ENCODE measurements at regions not wholly inside any gene's neighbourhood (a gene's known extent, or its start where the extent isn't known, plus 50 kb on each side); places are given as distances from the start of the nearest gene placed in this dataset.
A peak's percentile ranks its signal among the peaks of the same experiment; 100 is the strongest.

DNA sequence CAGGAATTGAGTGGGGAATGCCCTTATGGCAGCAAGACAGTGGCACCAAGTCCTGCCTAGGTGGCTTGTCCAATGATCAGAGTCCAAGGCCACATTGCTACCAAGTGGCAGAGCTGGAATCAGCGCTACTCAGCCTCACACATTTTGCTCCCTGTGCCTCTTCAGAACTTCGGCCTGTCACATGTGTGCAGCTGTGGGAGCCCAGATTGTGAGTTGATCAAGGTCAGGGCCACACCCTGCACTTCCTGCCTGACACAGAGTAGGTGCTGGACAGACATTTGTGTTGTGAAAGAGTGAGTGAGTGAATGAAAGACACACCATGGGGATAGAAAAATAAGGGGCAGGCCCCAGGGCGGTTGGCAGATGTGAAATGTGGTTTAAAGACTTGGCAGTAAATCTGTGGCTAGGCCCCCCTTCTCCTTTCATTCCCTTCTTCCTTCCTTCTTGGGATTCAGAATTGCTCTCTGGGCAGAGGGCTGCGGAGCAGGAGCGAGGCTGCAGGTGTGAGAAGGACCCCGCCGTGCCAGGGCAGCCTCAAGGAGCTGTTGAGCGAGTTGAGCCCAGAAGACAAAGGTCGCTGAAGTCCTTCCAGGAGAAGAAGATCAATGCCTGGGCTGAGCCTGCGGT is 83.5 kb downstream of the SLC25A47 start:
- H4K91ac ChIP-seq (ENCODE audit: low read depth, low read length, poor library complexity) = no peak overlapping the region
- H3K9me3 ChIP-seq (replicated peaks in 1 of 2; ENCODE audit: control insufficient read depth in 2 of 2, insufficient read depth in 1 of 2, low read depth in 1 of 2, low read length in 2 of 2) = no peaks in the 10 kb centered on the region
- peak overlapping the region; percentile 49 for H3K18ac ChIP-seq (ENCODE audit: low read length)
- no peak overlapping the region for H3K14ac ChIP-seq (ENCODE audit: low read length)
- H3K27me3 ChIP-seq (ENCODE audit: control insufficient read depth in 3 of 3, insufficient read depth in 3 of 3, low read depth in 1 of 3, low read length in 3 of 3) = no peaks in the 10 kb centered on the region
- H3K23ac ChIP-seq (ENCODE audit: low read depth, low read length, poor library complexity) = no peak overlapping the region
- H2BK120ac ChIP-seq (ENCODE audit: low read depth, low read length) = no peak overlapping the region
- no peak overlapping the region for H2AK5ac ChIP-seq (ENCODE audit: low read depth, low read length)
- no peak overlapping the region for H3K4me2 ChIP-seq (ENCODE audit: insufficient read depth, low read length, poor library complexity, severe bottlenecking)
- H2BK15ac ChIP-seq (ENCODE audit: low read length) = no peak overlapping the region
- H3K27ac ChIP-seq (replicated peaks; ENCODE audit: low read length) = no peak overlapping the region
- H4K8ac ChIP-seq (ENCODE audit: low read depth, low read length) = no peak overlapping the region
- H3K9ac ChIP-seq (ENCODE audit: low read depth, low read length, poor library complexity) = no peak overlapping the region
- peak overlapping the region in 1 of 2 donors; percentile 36 for H3K4me3 ChIP-seq (ENCODE audit: low read length in 2 of 2)
- H3K79me1 ChIP-seq (ENCODE audit: low read depth, low read length) = no peaks in the 10 kb centered on the region
- H2AFZ ChIP-seq (ENCODE audit: low read length) = no peak overlapping the region
- no peak overlapping the region for H2BK5ac ChIP-seq (ENCODE audit: low read length)
- peaks cover 11 to 41% of the 10 kb centered on the region in 2 donors for H3K4me1 ChIP-seq (ENCODE audit: control insufficient read depth in 2 of 2, insufficient read depth in 1 of 2, low read depth in 1 of 2, low read length in 2 of 2)
- H2BK12ac ChIP-seq (ENCODE audit: low read length) = no peak overlapping the region
- WGBS, 2 donors (ENCODE audit: extremely low coverage in 2 of 2, insufficient read length in 2 of 2, insufficient replicate concordance in 1 of 2) = no CpG with 5 or more reads among the region's 10 CpGs
- no peak for DNase-seq (ENCODE audit: low spot score)
- H3K4ac ChIP-seq (ENCODE audit: low read length) = no peak overlapping the region
- H3K36me3 ChIP-seq (replicated peaks in 1 of 2; ENCODE audit: control insufficient read depth in 2 of 2, insufficient read depth in 2 of 2, low read length in 2 of 2) = no peaks in the 10 kb centered on the region

DNA sequence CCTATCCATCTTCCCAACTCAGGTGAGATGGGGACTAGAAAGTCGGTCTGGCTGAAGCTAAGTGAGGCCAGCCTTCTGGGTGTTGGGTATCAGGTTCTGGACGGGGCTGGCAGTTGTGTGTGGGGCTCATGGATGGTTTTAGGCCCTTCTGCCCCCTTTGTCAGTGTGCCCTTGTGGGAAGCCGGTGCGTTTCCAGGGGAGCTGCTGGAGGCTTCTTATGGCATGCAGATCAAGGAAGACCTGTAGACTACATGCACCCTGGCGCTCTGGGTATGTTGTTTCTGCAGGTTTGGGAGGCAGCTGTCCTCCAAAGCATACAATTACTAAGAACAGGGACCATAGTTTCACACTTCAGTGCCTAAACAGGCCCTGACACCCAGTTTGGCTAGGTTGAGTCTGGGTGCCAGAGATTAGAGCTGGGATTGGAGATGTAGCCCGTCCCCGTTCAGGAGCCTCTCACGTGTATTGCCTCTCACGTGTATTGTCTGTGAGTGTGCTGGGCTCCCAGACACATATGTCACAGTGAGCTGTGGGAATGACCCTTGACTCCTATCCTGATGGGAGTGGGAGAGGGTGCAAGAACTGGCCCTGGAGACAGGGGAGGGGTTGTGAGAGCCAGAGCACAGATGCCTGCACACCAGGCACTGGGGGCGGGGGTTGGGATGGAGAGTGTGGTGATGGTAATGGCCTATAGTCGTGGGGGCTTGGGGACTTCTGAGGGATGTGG is 84.4 kb downstream of the SLC25A47 start:
- H3K36me3 ChIP-seq (replicated peaks in 1 of 2; ENCODE audit: control insufficient read depth in 2 of 2, insufficient read depth in 2 of 2, low read length in 2 of 2) = no peaks in the 10 kb centered on the region
- H2BK12ac ChIP-seq (ENCODE audit: low read length) = peak overlapping the region; percentile 5
- no peak for DNase-seq (ENCODE audit: low spot score)
- H3K27ac ChIP-seq (replicated peaks; ENCODE audit: low read length) = no peak overlapping the region
- H3K79me1 ChIP-seq (ENCODE audit: low read depth, low read length) = no peaks in the 10 kb centered on the region
- H3K9ac ChIP-seq (ENCODE audit: low read depth, low read length, poor library complexity) = no peak overlapping the region
- no CpG with 5 or more reads among the region's 11 CpGs for WGBS, 2 donors (ENCODE audit: extremely low coverage in 2 of 2, insufficient read length in 2 of 2, insufficient replicate concordance in 1 of 2)
- H2BK120ac ChIP-seq (ENCODE audit: low read depth, low read length) = no peak overlapping the region
- H2AFZ ChIP-seq (ENCODE audit: low read length) = no peak overlapping the region
- H4K91ac ChIP-seq (ENCODE audit: low read depth, low read length, poor library complexity) = no peak overlapping the region
- peak overlapping the region; percentile 31 for H3K14ac ChIP-seq (ENCODE audit: low read length)
- H2BK5ac ChIP-seq (ENCODE audit: low read length) = no peak overlapping the region
- peaks cover 10 to 35% of the 10 kb centered on the region in 2 donors for H3K4me1 ChIP-seq (ENCODE audit: control insufficient read depth in 2 of 2, insufficient read depth in 1 of 2, low read depth in 1 of 2, low read length in 2 of 2)
- H2AK5ac ChIP-seq (ENCODE audit: low read depth, low read length) = peak overlapping the region; percentile 4
- H4K8ac ChIP-seq (ENCODE audit: low read depth, low read length) = no peak overlapping the region
- no peaks in the 10 kb centered on the region for H3K9me3 ChIP-seq (replicated peaks in 1 of 2; ENCODE audit: control insufficient read depth in 2 of 2, insufficient read depth in 1 of 2, low read depth in 1 of 2, low read length in 2 of 2)
- H3K4ac ChIP-seq (ENCODE audit: low read length) = no peak overlapping the region
- H3K23ac ChIP-seq (ENCODE audit: low read depth, low read length, poor library complexity) = no peak overlapping the region
- no peak overlapping the region for H3K4me2 ChIP-seq (ENCODE audit: insufficient read depth, low read length, poor library complexity, severe bottlenecking)
- peak overlapping the region; percentile 54 for H3K18ac ChIP-seq (ENCODE audit: low read length)
- H2BK15ac ChIP-seq (ENCODE audit: low read length) = no peak overlapping the region
- no peaks in the 10 kb centered on the region for H3K27me3 ChIP-seq (ENCODE audit: control insufficient read depth in 3 of 3, insufficient read depth in 3 of 3, low read depth in 1 of 3, low read length in 3 of 3)
- H3K4me3 ChIP-seq (ENCODE audit: low read length in 2 of 2) = no peak overlapping the region

DNA sequence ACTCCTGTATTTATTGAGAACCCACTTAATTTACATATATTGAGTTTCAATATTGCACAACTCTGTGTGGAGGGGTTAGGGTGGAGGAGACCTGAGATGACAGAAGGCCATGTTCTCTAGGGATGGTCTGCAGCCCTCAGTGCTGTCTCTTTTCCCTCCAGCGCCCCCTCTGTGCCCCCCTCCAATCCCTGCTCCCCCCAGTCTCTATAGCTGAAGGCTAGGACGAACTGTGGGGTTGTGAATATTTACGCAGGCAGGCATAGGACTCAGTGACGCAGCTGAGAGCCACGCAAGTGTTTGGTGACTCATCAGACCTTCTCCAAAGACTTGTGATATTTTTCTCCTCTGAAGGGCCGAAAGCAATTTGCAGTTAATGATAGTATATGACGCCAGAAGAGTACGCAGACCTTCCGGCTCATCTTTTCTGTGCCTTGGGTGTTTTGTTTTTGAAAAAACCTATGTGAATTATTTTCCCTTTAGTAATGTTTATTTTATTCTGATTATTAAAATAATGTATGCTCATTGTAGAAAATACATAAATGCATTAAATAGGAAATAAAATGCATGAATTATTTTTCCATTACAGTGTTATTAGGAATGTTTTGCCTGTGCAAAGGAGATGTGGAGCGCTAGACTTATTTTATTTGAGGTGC is 85.3 kb downstream of the SLC25A47 start:
- Histone ChIP-seq H3K23ac (ENCODE audit: low read depth, low read length, poor library complexity) (no peak overlapping the region), H2BK120ac (ENCODE audit: low read depth, low read length) (no peak overlapping the region), H3K79me1 (ENCODE audit: low read depth, low read length) (no peaks in the 10 kb centered on the region), H3K14ac (ENCODE audit: low read length) (no peak overlapping the region), H3K4me2 (ENCODE audit: insufficient read depth, low read length, poor library complexity, severe bottlenecking) (no peak overlapping the region), H3K9me3 (replicated peaks in 1 of 2; ENCODE audit: control insufficient read depth in 2 of 2, insufficient read depth in 1 of 2, low read depth in 1 of 2, low read length in 2 of 2) (no peaks in the 10 kb centered on the region), H2BK12ac (ENCODE audit: low read length) (no peak overlapping the region), H3K4me3 (ENCODE audit: low read length in 2 of 2) (no peak overlapping the region), H3K4ac (ENCODE audit: low read length) (no peak overlapping the region), H3K18ac (ENCODE audit: low read length) (no peak overlapping the region), H3K27me3 (ENCODE audit: control insufficient read depth in 3 of 3, insufficient read depth in 3 of 3, low read depth in 1 of 3, low read length in 3 of 3) (no peaks in the 10 kb centered on the region), H4K8ac (ENCODE audit: low read depth, low read length) (no peak overlapping the region), H2BK5ac (ENCODE audit: low read length) (no peak overlapping the region), H2AK5ac (ENCODE audit: low read depth, low read length) (no peak overlapping the region), H4K91ac (ENCODE audit: low read depth, low read length, poor library complexity) (no peak overlapping the region), H3K27ac (replicated peaks; ENCODE audit: low read length) (no peak overlapping the region), H3K4me1 (ENCODE audit: control insufficient read depth in 2 of 2, insufficient read depth in 1 of 2, low read depth in 1 of 2, low read length in 2 of 2) (peaks cover 8 to 32% of the 10 kb centered on the region in 2 donors), H3K36me3 (replicated peaks in 1 of 2; ENCODE audit: control insufficient read depth in 2 of 2, insufficient read depth in 2 of 2, low read length in 2 of 2) (no peaks in the 10 kb centered on the region), H2BK15ac (ENCODE audit: low read length) (no peak overlapping the region), H3K9ac (ENCODE audit: low read depth, low read length, poor library complexity) (no peak overlapping the region), H2AFZ (ENCODE audit: low read length) (no peak overlapping the region)
- whole genome bisulfite sequencing, 2 donors (ENCODE audit: extremely low coverage in 2 of 2, insufficient read length in 2 of 2, insufficient replicate concordance in 1 of 2) = no CpG with 5 or more reads among the region's 10 CpGs
- no peak for DNase-seq (ENCODE audit: low spot score)

DNA sequence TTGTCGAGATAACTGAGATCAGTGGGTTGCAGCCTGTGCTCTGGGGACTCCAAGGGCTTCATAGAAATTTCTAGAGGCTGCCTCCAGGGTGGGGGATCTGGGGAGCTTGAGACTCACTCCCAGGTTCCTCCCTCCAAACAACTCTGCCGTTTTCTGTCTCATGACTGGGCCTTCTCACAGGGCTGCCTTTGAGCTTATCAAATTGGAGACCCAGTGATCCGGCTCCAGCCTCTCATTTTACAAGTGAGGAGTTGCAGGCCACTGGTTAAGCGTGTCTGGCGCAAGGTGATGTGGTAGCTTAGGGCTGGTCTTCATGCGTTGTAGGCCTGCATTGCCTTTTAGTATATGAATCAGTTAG is 85.8 kb downstream of the SLC25A47 start:
- peaks cover 8 to 32% of the 10 kb centered on the region in 2 donors for H3K4me1 ChIP-seq (ENCODE audit: control insufficient read depth in 2 of 2, insufficient read depth in 1 of 2, low read depth in 1 of 2, low read length in 2 of 2)
- H3K4me2 ChIP-seq (ENCODE audit: insufficient read depth, low read length, poor library complexity, severe bottlenecking) = no peak overlapping the region
- no peaks in the 10 kb centered on the region for H3K27me3 ChIP-seq (ENCODE audit: control insufficient read depth in 3 of 3, insufficient read depth in 3 of 3, low read depth in 1 of 3, low read length in 3 of 3)
- no peak overlapping the region for H2BK120ac ChIP-seq (ENCODE audit: low read depth, low read length)
- no peak overlapping the region for H3K27ac ChIP-seq (replicated peaks; ENCODE audit: low read length)
- no peaks in the 10 kb centered on the region for H3K9me3 ChIP-seq (replicated peaks in 1 of 2; ENCODE audit: control insufficient read depth in 2 of 2, insufficient read depth in 1 of 2, low read depth in 1 of 2, low read length in 2 of 2)
- no peak overlapping the region for H4K91ac ChIP-seq (ENCODE audit: low read depth, low read length, poor library complexity)
- no peak overlapping the region for H2AFZ ChIP-seq (ENCODE audit: low read length)
- no peaks in the 10 kb centered on the region for H3K36me3 ChIP-seq (replicated peaks in 1 of 2; ENCODE audit: control insufficient read depth in 2 of 2, insufficient read depth in 2 of 2, low read length in 2 of 2)
- DNase-seq (ENCODE audit: low spot score) = no peak
- H2BK12ac ChIP-seq (ENCODE audit: low read length) = no peak overlapping the region
- H3K18ac ChIP-seq (ENCODE audit: low read length) = no peak overlapping the region
- H3K14ac ChIP-seq (ENCODE audit: low read length) = no peak overlapping the region
- WGBS, 2 donors (ENCODE audit: extremely low coverage in 2 of 2, insufficient read length in 2 of 2, insufficient replicate concordance in 1 of 2) = no CpG with 5 or more reads among the region's 6 CpGs
- no peak overlapping the region for H2BK15ac ChIP-seq (ENCODE audit: low read length)
- no peak overlapping the region for H2AK5ac ChIP-seq (ENCODE audit: low read depth, low read length)
- no peak overlapping the region for H4K8ac ChIP-seq (ENCODE audit: low read depth, low read length)
- no peak overlapping the region for H3K23ac ChIP-seq (ENCODE audit: low read depth, low read length, poor library complexity)
- H3K4me3 ChIP-seq (ENCODE audit: low read length in 2 of 2) = no peak overlapping the region
- no peak overlapping the region for H3K4ac ChIP-seq (ENCODE audit: low read length)
- no peak overlapping the region for H2BK5ac ChIP-seq (ENCODE audit: low read length)
- no peak overlapping the region for H3K9ac ChIP-seq (ENCODE audit: low read depth, low read length, poor library complexity)
- H3K79me1 ChIP-seq (ENCODE audit: low read depth, low read length) = no peaks in the 10 kb centered on the region

All from neuronal stem cell (in vitro differentiated cells).